ENCODE measurements at regions not wholly inside any gene's neighbourhood (a gene's known extent, or its start where the extent isn't known, plus 50 kb on each side); places are given as distances from the start of the nearest gene placed in this dataset.
"Not testable (repeated sequence)": the region's sequence is repeated elsewhere in the genome, so short reads cannot be mapped to it uniquely, and the experiment has no call there.

DNA sequence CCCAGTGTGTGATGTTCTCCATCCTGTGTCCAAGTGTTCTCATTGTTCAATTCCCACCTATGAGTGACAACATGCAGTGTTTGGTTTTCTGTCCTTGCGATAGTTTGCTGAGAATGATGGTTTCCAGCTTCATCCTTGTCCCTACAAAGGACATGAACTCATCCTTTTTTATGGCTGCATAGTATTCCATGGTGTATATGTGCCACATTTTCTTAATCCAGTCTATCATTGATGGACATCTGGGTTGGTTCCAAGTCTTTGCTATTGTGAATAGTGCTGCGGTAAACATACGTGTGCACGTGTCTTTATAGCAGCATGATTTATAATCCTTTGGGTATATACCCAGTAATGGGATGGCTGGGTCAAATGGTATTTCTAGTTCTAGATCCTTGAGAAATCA lies 134.3 kb downstream of the CCDC71L start:
- TF ChIP-seq POLR2A, TAF1, POLR2AphosphoS5 (IDR thresholded peaks at IDR 0.05; ENCODE audit: low read depth, low read length): not testable (repeated sequence)

All from GM12891 (cell line).